ENCODE measurements at regions not wholly inside any gene's neighbourhood (a gene's known extent, or its start where the extent isn't known, plus 50 kb on each side); places are given as distances from the start of the nearest gene placed in this dataset.

DNA sequence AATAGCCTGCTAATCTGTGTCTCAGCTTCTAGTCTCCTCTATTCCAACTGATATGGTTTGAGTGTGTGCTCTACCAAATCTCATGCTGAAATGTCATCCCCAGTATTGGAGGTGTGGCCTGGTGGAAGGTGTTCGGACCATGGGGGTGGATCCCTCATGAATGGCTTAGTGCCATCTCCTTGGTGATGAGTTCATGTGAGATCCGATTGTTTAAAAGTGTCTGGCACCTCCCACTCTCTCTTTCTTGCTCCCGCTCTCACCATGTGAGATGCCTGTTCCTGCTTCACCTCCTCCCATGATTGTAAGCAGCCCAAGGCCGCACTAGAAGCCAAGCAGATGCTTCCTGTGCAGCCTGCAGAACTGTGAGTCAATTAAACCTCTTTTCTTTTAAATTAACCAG lies 73.5 kb upstream of the CAMK1G start:
- TF ChIP-seq EZH2phosphoT487 (IDR thresholded peaks at IDR 0.05; ENCODE audit: insufficient read depth, low read depth) (no peak), EZH2 (IDR thresholded peaks at IDR 0.05; ENCODE audit: insufficient read depth, poor library complexity, severe bottlenecking) (no peak)
